GM23248 (cell line): ENCODE measurements at regions not wholly inside any gene's neighbourhood (a gene's known extent, or its start where the extent isn't known, plus 50 kb on each side); places are given as distances from the start of the nearest gene placed in this dataset.
A peak's percentile ranks its signal among the peaks of the same experiment; 100 is the strongest.

Experiments used
- DNase-seq: peaks from one replicate; pipeline ENCODE4 v3.0.0-alpha.2; 2015
- H2AFZ ChIP-seq: fragments of 200-600 bp; sonication (generic); 2 replicates; pipeline ENCODE4 v1.6.1; 2016; ENCODE audit warnings: antibody characterized with exemption
- H3F3A ChIP-seq: fragments of 200-600 bp; sonication (generic); 2 replicates; pipeline ENCODE4 v1.6.1; 2016; ENCODE audit warnings: mild to moderate bottlenecking, antibody characterized with exemption, mixed run types; ENCODE audit not compliant: insufficient read depth
- H3K27ac ChIP-seq: fragments of 200-600 bp; sonication (generic); 2 replicates; pipeline ENCODE4 v1.5.1; 2016; ENCODE audit warnings: mild to moderate bottlenecking
- H3K27me3 ChIP-seq: fragments of 200-600 bp; sonication (generic); replicated peaks from 2 replicates; pipeline ENCODE4 v1.6.1; 2016; ENCODE audit warnings: mild to moderate bottlenecking; ENCODE audit not compliant: insufficient read depth
- H3K36me3 ChIP-seq: fragments of 200-600 bp; sonication (generic); 2 replicates; pipeline ENCODE4 v1.6.1; 2016; ENCODE audit warnings: low read depth, mild to moderate bottlenecking
- H3K4me1 ChIP-seq: fragments of 200-600 bp; sonication (generic); 2 replicates; pipeline ENCODE4 v1.6.1; 2016; ENCODE audit warnings: mild to moderate bottlenecking; ENCODE audit not compliant: insufficient read depth
- H3K4me2 ChIP-seq: fragments of 200-600 bp; sonication (generic); one replicate; pipeline ENCODE4 v1.6.1; 2016; ENCODE audit warnings: mild to moderate bottlenecking; ENCODE audit not compliant: unreplicated experiment
- H3K4me3 ChIP-seq: fragments of 200-600 bp; sonication (generic); 2 replicates; pipeline ENCODE4 v1.5.1; 2016; ENCODE audit warnings: mild to moderate bottlenecking
- H3K79me2 ChIP-seq: fragments of 200-600 bp; sonication (generic); 2 replicates; pipeline ENCODE4 v1.6.1; 2016; ENCODE audit warnings: mild to moderate bottlenecking; ENCODE audit not compliant: insufficient read depth
- H3K9ac ChIP-seq: fragments of 200-600 bp; sonication (generic); 2 replicates; pipeline ENCODE4 v1.6.1; 2016; ENCODE audit warnings: mild to moderate bottlenecking
- H3K9me2 ChIP-seq: fragments of 200-600 bp; sonication (generic); 2 replicates; pipeline ENCODE4 v1.6.1; 2016; ENCODE audit warnings: mixed run types, mild to moderate bottlenecking, moderate library complexity; ENCODE audit not compliant: insufficient read depth
- H3K9me3 ChIP-seq: fragments of 200-600 bp; sonication (generic); one replicate; pipeline ENCODE4 v1.6.1; 2017; ENCODE audit warnings: low read depth
- H4K20me1 ChIP-seq: fragments of 200-600 bp; sonication (generic); 2 replicates; pipeline ENCODE4 v1.6.0; 2016; ENCODE audit not compliant: insufficient read depth
- EZH2 ChIP-seq: fragments of 200-600 bp; sonication (generic); IDR thresholded peaks from 2 replicates; pipeline ENCODE4 v1.6.1; 2018; ENCODE audit warnings: antibody characterized with exemption, mild to moderate bottlenecking; ENCODE audit not compliant: insufficient read depth, poor library complexity, severe bottlenecking
- EZH2phosphoT487 ChIP-seq: fragments of 200-600 bp; sonication (generic); IDR thresholded peaks from 2 replicates; pipeline ENCODE4 v1.6.1; 2018; ENCODE audit warnings: antibody characterized with exemption, moderate library complexity, mild to moderate bottlenecking, low read depth; ENCODE audit not compliant: insufficient read depth
- WGBS, 2 experiments: methylation state at CpG; one replicate each; pipeline ENCODE4 v1.1.6; 2015 to 2017; ENCODE audit warnings: low lambda C conversion rate in 2 of 2, low coverage in 1 of 2; ENCODE audit errors: missing lambda C conversion rate in 2 of 2; 5-methylcytosine and 5-hydroxymethylcytosine counted together
- in situ Hi-C: fragments of 300-500 bp; cut with MboI; formaldehyde crosslinking; loops from 2 replicates; pipeline ENCODE4 v1.15.0; 2020

GRCh38 chr2:12259493-12259892 is 457.2 kb upstream of the TRIB2 start:
- in situ Hi-C loops: no loop called here
- 74 to 77% methylated on average over 3 of the region's 3 CpGs for WGBS, 2 experiments
- no peak for DNase-seq

DNA sequence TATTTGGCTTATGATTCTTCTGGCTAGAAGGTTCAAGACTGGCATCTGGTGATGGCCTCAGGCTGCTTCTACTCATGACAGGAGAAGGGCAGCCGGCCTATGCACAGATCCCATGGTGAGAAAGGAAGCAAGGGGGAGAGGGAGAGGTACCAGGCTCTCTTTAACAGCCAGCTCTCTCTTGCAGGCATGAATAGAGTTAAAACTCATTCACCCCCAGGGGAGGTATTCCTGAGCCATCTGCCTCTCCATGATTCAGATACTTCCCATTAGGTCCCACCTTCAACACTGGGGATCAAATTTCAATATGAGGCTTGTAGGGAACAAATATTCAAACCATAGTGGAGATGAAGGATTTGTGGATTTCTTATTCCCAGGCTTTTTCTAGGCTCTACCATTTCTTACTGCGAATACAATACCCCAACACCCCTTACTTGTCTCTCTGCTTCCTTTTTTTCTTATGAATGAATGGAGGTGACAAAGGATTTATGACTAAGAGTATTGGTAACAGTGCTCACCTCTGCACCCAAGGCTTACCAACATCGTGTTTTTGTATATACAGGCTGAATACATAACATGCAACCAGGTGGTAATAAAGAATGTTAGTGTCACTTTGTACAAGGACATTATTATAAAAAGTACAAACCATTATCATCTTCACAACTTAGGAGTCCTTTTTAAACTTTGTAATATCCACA is 454.6 kb upstream of the TRIB2 start:
- Histone ChIP-seq H3K9me3 (no peaks in the 10 kb centered on the region), H3K9me2 (no peaks in the 10 kb centered on the region), H3K79me2 (no peaks in the 10 kb centered on the region), H3K4me1 (0 out of 2 replicates have a peak, but pooled peaks cover 8% of the 10 kb centered on the region), H3F3A (peaks cover 6% of the 10 kb centered on the region; the same call in 1 of the 2 replicates), H3K9ac (no peak overlapping the region), H3K4me2 (no peak overlapping the region), H3K36me3 (no peaks in the 10 kb centered on the region), H3K4me3 (no peak overlapping the region), H2AFZ (no peak overlapping the region), H3K27me3 (no peaks in the 10 kb centered on the region), H3K27ac (no peak overlapping the region), H4K20me1 (no peaks in the 10 kb centered on the region)
- WGBS, 2 experiments: 90 to 96% methylated on average over 3 of the region's 3 CpGs
- in situ Hi-C loops: no loop called here
- TF ChIP-seq EZH2 (no peak), EZH2phosphoT487 (no peak)
- DNase-seq: peak; percentile 17

More at GRCh38 chr2:12259493-12259892, 457.2 kb upstream of the TRIB2 start:
- Histone ChIP-seq H3K9ac (no peak overlapping the region), H3K9me2 (no peaks in the 10 kb centered on the region), H3K27ac (no peak overlapping the region), H3K9me3 (no peaks in the 10 kb centered on the region), H3K4me3 (no peak overlapping the region), H3K79me2 (no peaks in the 10 kb centered on the region), H3K27me3 (no peaks in the 10 kb centered on the region), H3K36me3 (no peaks in the 10 kb centered on the region), H3K4me2 (no peak overlapping the region), H4K20me1 (no peaks in the 10 kb centered on the region), H3F3A (peaks cover 6% of the 10 kb centered on the region; the same call in 1 of the 2 replicates), H2AFZ (no peak overlapping the region), H3K4me1 (0 out of 2 replicates have a peak, but pooled peaks cover 12% of the 10 kb centered on the region)
- TF ChIP-seq EZH2: no peak
- TF ChIP-seq EZH2phosphoT487: no peak

- H3K9ac ChIP-seq: no peak overlapping the region
- WGBS, 2 experiments: 22 to 28% methylated on average over 2 of the region's 2 CpGs
- H3K27ac ChIP-seq: no peak overlapping the region
- H3K4me2 ChIP-seq: no peak overlapping the region
- TF ChIP-seq EZH2: no peak
- no peak for TF ChIP-seq EZH2phosphoT487
- H3K9me3 ChIP-seq: no peaks in the 10 kb centered on the region
- H3F3A ChIP-seq: peaks cover 6% of the 10 kb centered on the region; the same call in 1 of the 2 replicates
- no peak overlapping the region for H2AFZ ChIP-seq
- peak; percentile 60 for DNase-seq
- no peaks in the 10 kb centered on the region for H3K9me2 ChIP-seq
- in situ Hi-C loops: no loop called here
- 0 out of 2 replicates have a peak, but pooled peaks cover 8% of the 10 kb centered on the region for H3K4me1 ChIP-seq
- H3K79me2 ChIP-seq: no peaks in the 10 kb centered on the region
- no peaks in the 10 kb centered on the region for H3K36me3 ChIP-seq
- no peaks in the 10 kb centered on the region for H4K20me1 ChIP-seq
- H3K4me3 ChIP-seq: no peak overlapping the region
- H3K27me3 ChIP-seq: no peaks in the 10 kb centered on the region
Observed at GRCh38 chr2:12262681-12263436, 453.9 kb upstream of the TRIB2 start.

- no peak for TF ChIP-seq EZH2phosphoT487
- no peak for TF ChIP-seq EZH2
Observed at GRCh38 chr2:12263730-12264129, 453.0 kb upstream of the TRIB2 start.

More at GRCh38 chr2:12263730-12264129, 453.0 kb upstream of the TRIB2 start:
- H3K9ac ChIP-seq: no peak overlapping the region
- in situ Hi-C loops: no loop called here
- H3K4me2 ChIP-seq: no peak overlapping the region
- no peak overlapping the region for H3K4me3 ChIP-seq
- H3K9me2 ChIP-seq: no peaks in the 10 kb centered on the region
- H3K36me3 ChIP-seq: no peaks in the 10 kb centered on the region
- H4K20me1 ChIP-seq: no peaks in the 10 kb centered on the region
- no peak for DNase-seq
- no peak overlapping the region for H2AFZ ChIP-seq
- H3K79me2 ChIP-seq: no peaks in the 10 kb centered on the region
- no peak overlapping the region for H3K27ac ChIP-seq
- H3F3A ChIP-seq: peaks cover 6% of the 10 kb centered on the region; the same call in 1 of the 2 replicates
- 0 out of 2 replicates have a peak, but pooled peaks cover 8% of the 10 kb centered on the region for H3K4me1 ChIP-seq
- no peaks in the 10 kb centered on the region for H3K27me3 ChIP-seq
- H3K9me3 ChIP-seq: no peaks in the 10 kb centered on the region
